Right lobe of liver (tissue), 4 donors: ENCODE measurements at regions not wholly inside any gene's neighbourhood (a gene's known extent, or its start where the extent isn't known, plus 50 kb on each side); places are given as distances from the start of the nearest gene placed in this dataset.

ENCODE experiments used
- POLR2A ChIP-seq: fragments of 450-650 bp; IDR thresholded peaks from one replicate; pipeline ENCODE4 v1.6.1; 2017; ENCODE audit warnings: antibody characterized with exemption, mild to moderate bottlenecking
- TF ChIP-seq, protein P1 (sequence below), 4 donors: fragments of 200-600 bp in 3 of 4; fragments of 450-650 bp in 1 of 4; IDR thresholded peaks; one replicate each; pipeline versions ENCODE4 v1.5.1 to v1.8.0; 2016 to 2022; ENCODE audit warnings: antibody characterized with exemption in 4 of 4, mild to moderate bottlenecking in 2 of 4
- donor health status: DM: no; HTN: no; CAD: no.
- donor health status: DM: no; HTN: no; CAD: no.
- donor health status: DM: no; HTN: yes; CAD: no.

DNA sequence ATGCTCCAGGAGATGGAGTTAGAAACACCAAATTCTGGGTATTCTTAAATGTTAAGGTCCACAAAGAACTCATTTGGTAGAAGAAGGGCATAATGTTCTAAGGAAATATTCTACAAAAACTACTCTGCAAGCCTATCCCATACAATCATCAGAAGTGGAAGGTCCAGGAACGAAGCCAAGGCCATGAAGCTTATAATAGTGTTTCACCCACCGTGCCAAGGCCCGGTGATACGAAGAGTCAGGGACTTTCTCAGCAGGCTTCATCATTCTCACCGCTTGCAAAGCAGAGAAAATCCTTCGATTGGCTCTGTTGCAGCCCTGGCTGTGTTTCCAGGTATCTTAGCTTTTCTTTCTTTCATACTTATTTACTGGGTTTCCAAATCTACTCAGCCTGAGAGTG, 351.9 kb upstream of the CELF2 start:
- TF ChIP-seq POLR2A: no peak
- TF ChIP-seq, protein P1, sequence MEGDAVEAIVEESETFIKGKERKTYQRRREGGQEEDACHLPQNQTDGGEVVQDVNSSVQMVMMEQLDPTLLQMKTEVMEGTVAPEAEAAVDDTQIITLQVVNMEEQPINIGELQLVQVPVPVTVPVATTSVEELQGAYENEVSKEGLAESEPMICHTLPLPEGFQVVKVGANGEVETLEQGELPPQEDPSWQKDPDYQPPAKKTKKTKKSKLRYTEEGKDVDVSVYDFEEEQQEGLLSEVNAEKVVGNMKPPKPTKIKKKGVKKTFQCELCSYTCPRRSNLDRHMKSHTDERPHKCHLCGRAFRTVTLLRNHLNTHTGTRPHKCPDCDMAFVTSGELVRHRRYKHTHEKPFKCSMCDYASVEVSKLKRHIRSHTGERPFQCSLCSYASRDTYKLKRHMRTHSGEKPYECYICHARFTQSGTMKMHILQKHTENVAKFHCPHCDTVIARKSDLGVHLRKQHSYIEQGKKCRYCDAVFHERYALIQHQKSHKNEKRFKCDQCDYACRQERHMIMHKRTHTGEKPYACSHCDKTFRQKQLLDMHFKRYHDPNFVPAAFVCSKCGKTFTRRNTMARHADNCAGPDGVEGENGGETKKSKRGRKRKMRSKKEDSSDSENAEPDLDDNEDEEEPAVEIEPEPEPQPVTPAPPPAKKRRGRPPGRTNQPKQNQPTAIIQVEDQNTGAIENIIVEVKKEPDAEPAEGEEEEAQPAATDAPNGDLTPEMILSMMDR (IDR thresholded peaks at IDR 0.05): no peak
